A673 (cell line): ENCODE measurements at regions not wholly inside any gene's neighbourhood (a gene's known extent, or its start where the extent isn't known, plus 50 kb on each side); places are given as distances from the start of the nearest gene placed in this dataset.

ENCODE experiments used
- BruUV-seq: library from RNA; stranded (reverse); fragments of 400-500 nt; replicated peaks from 2 replicates; lab custom pipeline; 2021; lab: Mats Ljungman, UMichigan
- CTCF ChIA-PET: fragments of 300-600 bp; sonication (Branson Sonifier 250); formaldehyde crosslinking; loops from one replicate; lab custom pipeline; 2022; ENCODE audit warnings: antibody characterized with exemption; lab: Charles Lee
- POLR2A ChIA-PET: fragments of 300-600 bp; sonication (Branson Sonifier 250); formaldehyde crosslinking; loops from one replicate; lab custom pipeline; 2022; ENCODE audit warnings: antibody characterized with exemption; ENCODE audit not compliant: low non-redundant PET; lab: Charles Lee
- DNase-seq: peaks from one replicate; pipeline ENCODE4 v3.0.0-alpha.2; 2015; ENCODE audit warnings: low spot score
- H3K27ac ChIP-seq: fragments of 200-600 bp; sonication (generic); 2 replicates; pipeline ENCODE4 v1.5.1; 2016; ENCODE audit warnings: mixed run types, low read depth, mild to moderate bottlenecking, mixed read lengths, antibody characterized with exemption, low read length; ENCODE audit not compliant: poor library complexity, severe bottlenecking
- H3K27me3 ChIP-seq: fragments of 200-600 bp; sonication (generic); replicated peaks from 2 replicates; pipeline ENCODE4 v1.6.1; 2017; ENCODE audit warnings: mixed run types, low read depth, mild to moderate bottlenecking, mixed read lengths, antibody characterized with exemption, low read length; ENCODE audit not compliant: insufficient read depth, poor library complexity
- H3K36me3 ChIP-seq: fragments of 200-600 bp; sonication (generic); 2 replicates; pipeline ENCODE4 v1.6.1; 2016; ENCODE audit warnings: mixed run types, mild to moderate bottlenecking, mixed read lengths, antibody characterized with exemption, low read length; ENCODE audit not compliant: insufficient read depth, poor library complexity, severe bottlenecking
- H3K4me1 ChIP-seq: fragments of 200-600 bp; sonication (generic); 2 replicates; pipeline ENCODE4 v1.6.1; 2017; ENCODE audit warnings: mixed run types, mild to moderate bottlenecking, mixed read lengths, antibody characterized with exemption, low read length; ENCODE audit not compliant: insufficient read depth, poor library complexity, severe bottlenecking
- H3K4me3 ChIP-seq: fragments of 200-600 bp; sonication (generic); 2 replicates; pipeline ENCODE4 v1.5.1; 2016; ENCODE audit warnings: low read depth, mixed run types, mild to moderate bottlenecking, mixed read lengths, low read length; ENCODE audit not compliant: poor library complexity, severe bottlenecking
- H3K9me3 ChIP-seq: fragments of 200-600 bp; sonication (generic); 2 replicates; pipeline ENCODE4 v1.6.1; 2016; ENCODE audit warnings: mixed run types, low read depth, mild to moderate bottlenecking, mixed read lengths, antibody characterized with exemption, low read length; ENCODE audit not compliant: poor library complexity, severe bottlenecking
- EZH2 ChIP-seq: fragments of 200-600 bp; sonication (generic); IDR thresholded peaks from 2 replicates; pipeline ENCODE4 v1.6.1; 2017; ENCODE audit warnings: borderline replicate concordance, low read depth, mild to moderate bottlenecking, mixed read lengths, antibody characterized with exemption, low read length; ENCODE audit not compliant: poor library complexity, severe bottlenecking
- intact Hi-C: fragments of 100-400 bp; cut with micrococcal nuclease; formaldehyde crosslinking; loops from one replicate; pipeline ENCODE4 v1.10.0; 2022; ENCODE audit not compliant: unreplicated experiment
- TF ChIP-seq, protein P1 (sequence below): fragments of 300-800, 200-600 bp; sonication (generic); conservative IDR thresholded peaks from 2 replicates; pipeline ENCODE4 v1.5.1; 2017; ENCODE audit warnings: low read depth, mild to moderate bottlenecking, antibody characterized with exemption, low read length, moderate library complexity, mixed read lengths

GRCh38 chr10:108990441-108990840, 932.9 kb downstream of the XPNPEP1 start:
- POLR2A ChIA-PET, result no interaction called here
- intact Hi-C loops, result no loop called here

DNA sequence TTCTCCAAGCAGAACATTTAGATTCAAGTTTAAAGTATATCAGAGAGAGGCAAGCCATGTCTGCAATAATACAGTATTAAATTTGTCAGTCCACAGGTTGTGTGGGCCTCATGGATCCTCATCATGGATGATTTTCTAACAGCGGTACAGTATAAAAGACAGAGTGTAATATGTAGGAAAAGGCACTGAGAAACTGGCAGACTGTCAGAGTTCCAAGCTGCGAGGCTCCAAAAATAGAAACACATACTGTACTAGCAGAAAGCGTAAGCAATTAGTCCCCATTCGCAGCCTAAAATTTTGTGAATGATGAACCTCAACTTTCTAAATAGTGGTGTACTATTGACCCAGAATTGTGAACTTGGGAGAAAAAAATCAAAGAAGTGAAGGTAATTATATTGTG, 933.3 kb downstream of the XPNPEP1 start:
- Histone ChIP-seq H3K4me3 (no peak overlapping the region), H3K4me1 (no peaks in the 10 kb centered on the region), H3K36me3 (no peaks in the 10 kb centered on the region), H3K9me3 (no peaks in the 10 kb centered on the region), H3K27me3 (no peaks in the 10 kb centered on the region), H3K27ac (no peak overlapping the region)
- ChIA-PET POLR2A (no interaction called here), CTCF (no interaction called here)
- BruUV-seq, result no TSS peak
- no peak for TF ChIP-seq EZH2
- TF ChIP-seq, protein P1, sequence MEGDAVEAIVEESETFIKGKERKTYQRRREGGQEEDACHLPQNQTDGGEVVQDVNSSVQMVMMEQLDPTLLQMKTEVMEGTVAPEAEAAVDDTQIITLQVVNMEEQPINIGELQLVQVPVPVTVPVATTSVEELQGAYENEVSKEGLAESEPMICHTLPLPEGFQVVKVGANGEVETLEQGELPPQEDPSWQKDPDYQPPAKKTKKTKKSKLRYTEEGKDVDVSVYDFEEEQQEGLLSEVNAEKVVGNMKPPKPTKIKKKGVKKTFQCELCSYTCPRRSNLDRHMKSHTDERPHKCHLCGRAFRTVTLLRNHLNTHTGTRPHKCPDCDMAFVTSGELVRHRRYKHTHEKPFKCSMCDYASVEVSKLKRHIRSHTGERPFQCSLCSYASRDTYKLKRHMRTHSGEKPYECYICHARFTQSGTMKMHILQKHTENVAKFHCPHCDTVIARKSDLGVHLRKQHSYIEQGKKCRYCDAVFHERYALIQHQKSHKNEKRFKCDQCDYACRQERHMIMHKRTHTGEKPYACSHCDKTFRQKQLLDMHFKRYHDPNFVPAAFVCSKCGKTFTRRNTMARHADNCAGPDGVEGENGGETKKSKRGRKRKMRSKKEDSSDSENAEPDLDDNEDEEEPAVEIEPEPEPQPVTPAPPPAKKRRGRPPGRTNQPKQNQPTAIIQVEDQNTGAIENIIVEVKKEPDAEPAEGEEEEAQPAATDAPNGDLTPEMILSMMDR, result no peak
- DNase-seq, result no peak
- intact Hi-C loops, result no loop called here

More at GRCh38 chr10:108990441-108990840, 932.9 kb downstream of the XPNPEP1 start:
- H3K4me3 ChIP-seq, result no peak overlapping the region
- H3K36me3 ChIP-seq, result no peaks in the 10 kb centered on the region
- DNase-seq, result no peak
- H3K27me3 ChIP-seq, result no peaks in the 10 kb centered on the region
- H3K4me1 ChIP-seq, result no peaks in the 10 kb centered on the region
- H3K27ac ChIP-seq, result no peak overlapping the region
- H3K9me3 ChIP-seq, result no peaks in the 10 kb centered on the region
- TF ChIP-seq, protein P1, result no peak
- no peak for TF ChIP-seq EZH2
- CTCF ChIA-PET, result no interaction called here
- BruUV-seq, result no TSS peak

DNA sequence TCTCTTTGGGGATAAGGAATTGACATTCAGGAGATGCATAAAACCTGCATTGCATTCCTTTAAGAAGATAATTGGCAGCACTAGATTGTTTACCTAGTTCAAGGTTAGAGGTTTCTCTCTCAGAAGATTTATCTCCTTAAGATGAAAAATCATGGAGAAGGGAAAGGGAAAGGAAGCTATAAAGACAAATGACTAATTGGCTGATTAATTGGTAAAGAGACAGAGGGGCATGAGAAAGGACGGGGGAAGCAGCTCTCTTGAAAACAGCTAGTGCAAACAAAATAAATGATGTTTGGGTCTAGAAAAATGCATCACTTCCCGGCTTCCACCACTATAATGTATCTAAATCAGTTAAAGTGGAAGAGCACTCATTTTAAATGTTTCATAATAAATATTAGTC, 941.2 kb downstream of the XPNPEP1 start:
- CTCF ChIA-PET, result no interaction called here
- Histone ChIP-seq H3K27ac (no peak overlapping the region), H3K9me3 (peaks cover 3% of the 10 kb centered on the region), H3K36me3 (no peaks in the 10 kb centered on the region), H3K27me3 (no peaks in the 10 kb centered on the region), H3K4me1 (peaks cover 4% of the 10 kb centered on the region), H3K4me3 (no peak overlapping the region)
- no peak for DNase-seq
- POLR2A ChIA-PET, result no interaction called here
- no peak for TF ChIP-seq EZH2
- TF ChIP-seq, protein P1, result no peak
- intact Hi-C loops, result no loop called here
- BruUV-seq, result no TSS peak
